Body of pancreas (tissue), 4 donors: ENCODE measurements at regions not wholly inside any gene's neighbourhood (a gene's known extent, or its start where the extent isn't known, plus 50 kb on each side); places are given as distances from the start of the nearest gene placed in this dataset.

ENCODE experiments used
- ATAC-seq: fragments of 150-250 bp; one replicate; pipeline ENCODE4 v1.9.1; 2016
- DNase-seq, 4 donors: peaks; one replicate each; pipeline ENCODE4 v3.0.0-alpha.2; 2019
- H3K27ac ChIP-seq, 4 donors: fragments of 200-600 bp; sonication (generic); 1 replicate in 3 of 4; 2 replicates in 1 of 4; pipeline versions ENCODE4 v1.5.1 to v1.6.1; 2016 to 2019; ENCODE audit warnings: mild to moderate bottlenecking in 1 of 4, mixed read lengths in 1 of 4, moderate library complexity in 1 of 4
- H3K27me3 ChIP-seq, 2 donors: fragments of 200-600 bp; sonication (generic); one replicate each; pipeline ENCODE4 v1.6.0; 2016; ENCODE audit warnings: mild to moderate bottlenecking in 1 of 2
- H3K36me3 ChIP-seq, 2 donors: fragments of 200-600 bp; sonication (generic); replicated peaks in 1 of 2; 2 replicates each; pipeline ENCODE4 v1.5.1; 2016; ENCODE audit warnings: low read depth in 2 of 2; ENCODE audit not compliant: insufficient read depth in 1 of 2
- H3K4me1 ChIP-seq: fragments of 200-600 bp; sonication (generic); one replicate; pipeline ENCODE4 v1.6.0; 2016
- H3K4me3 ChIP-seq, 2 donors: fragments of 200-600 bp; sonication (generic); 1 replicate in 1 of 2; 2 replicates in 1 of 2; pipeline ENCODE4 v1.5.1; 2016 to 2019
- H3K9me3 ChIP-seq, 3 donors: fragments of 200-600 bp; sonication (generic); 1 replicate in 2 of 3; 2 replicates in 1 of 3; pipeline ENCODE4 v1.5.1; 2016
- POLR2A ChIP-seq, 3 donors: fragments of 450-650 bp; IDR thresholded peaks; one replicate each; pipeline ENCODE4 v1.6.1; 2016; ENCODE audit warnings: antibody characterized with exemption in 3 of 3, mild to moderate bottlenecking in 2 of 3
- WGBS, 2 donors: methylation state at CpG; one replicate each; pipeline ENCODE4 v1.1.5; 2017; 5-methylcytosine and 5-hydroxymethylcytosine counted together
- intact Hi-C: fragments of 100-400 bp; cut with DNase I; formaldehyde crosslinking; loops from one replicate; pipeline ENCODE4 v1.15.1; 2023
- TF ChIP-seq, protein P1 (sequence below), 7 experiments: fragments of 450-650 bp in 4 of 7; fragments of 200-600 bp in 3 of 7; sonication (generic) in 3 of 7; IDR thresholded peaks; one replicate each; pipeline ENCODE4 v1.5.1; 2016 to 2019; ENCODE audit warnings: antibody characterized with exemption in 7 of 7

DNA sequence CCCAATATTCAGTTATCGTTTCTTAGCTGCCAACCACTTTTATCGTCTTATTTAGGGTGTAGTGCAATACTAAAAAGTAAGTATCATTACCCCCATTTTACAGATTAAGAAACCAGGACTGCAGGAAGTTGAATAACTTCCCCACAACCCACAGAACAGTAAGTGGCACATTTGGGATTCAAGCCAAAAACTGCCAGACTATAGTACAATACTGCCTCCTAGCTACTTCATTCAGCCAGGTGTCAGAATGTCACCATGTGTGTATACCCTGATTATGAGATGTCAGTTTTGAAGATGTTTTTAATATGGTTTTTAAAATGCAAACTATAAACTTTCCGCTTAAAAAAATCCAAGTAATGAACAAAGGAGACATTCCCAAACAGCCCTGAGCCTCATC is 74.2 kb upstream of the PROK2 start:
- no peaks in the 10 kb centered on the region for H3K27me3 ChIP-seq
- DNase-seq (peak; percentile 18 to 62 (median 26)), ATAC-seq (peak; percentile 55)
- intact Hi-C loops: no loop called here
- no peaks in the 10 kb centered on the region for H3K9me3 ChIP-seq
- H3K4me1 ChIP-seq: peaks cover 6% of the 10 kb centered on the region
- H3K27ac ChIP-seq: no peak overlapping the region
- 62 to 63% methylated on average over 3 of the region's 3 CpGs for WGBS, 2 donors
- no peak for TF ChIP-seq POLR2A (IDR thresholded peaks at IDR 0.05)
- TF ChIP-seq, protein P1, sequence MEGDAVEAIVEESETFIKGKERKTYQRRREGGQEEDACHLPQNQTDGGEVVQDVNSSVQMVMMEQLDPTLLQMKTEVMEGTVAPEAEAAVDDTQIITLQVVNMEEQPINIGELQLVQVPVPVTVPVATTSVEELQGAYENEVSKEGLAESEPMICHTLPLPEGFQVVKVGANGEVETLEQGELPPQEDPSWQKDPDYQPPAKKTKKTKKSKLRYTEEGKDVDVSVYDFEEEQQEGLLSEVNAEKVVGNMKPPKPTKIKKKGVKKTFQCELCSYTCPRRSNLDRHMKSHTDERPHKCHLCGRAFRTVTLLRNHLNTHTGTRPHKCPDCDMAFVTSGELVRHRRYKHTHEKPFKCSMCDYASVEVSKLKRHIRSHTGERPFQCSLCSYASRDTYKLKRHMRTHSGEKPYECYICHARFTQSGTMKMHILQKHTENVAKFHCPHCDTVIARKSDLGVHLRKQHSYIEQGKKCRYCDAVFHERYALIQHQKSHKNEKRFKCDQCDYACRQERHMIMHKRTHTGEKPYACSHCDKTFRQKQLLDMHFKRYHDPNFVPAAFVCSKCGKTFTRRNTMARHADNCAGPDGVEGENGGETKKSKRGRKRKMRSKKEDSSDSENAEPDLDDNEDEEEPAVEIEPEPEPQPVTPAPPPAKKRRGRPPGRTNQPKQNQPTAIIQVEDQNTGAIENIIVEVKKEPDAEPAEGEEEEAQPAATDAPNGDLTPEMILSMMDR (IDR thresholded peaks at IDR 0.05): peak in 6 of 7 experiments; percentile 19 to 62 (median 48)
- H3K36me3 ChIP-seq: no peaks in the 10 kb centered on the region
- no peak overlapping the region for H3K4me3 ChIP-seq

DNA sequence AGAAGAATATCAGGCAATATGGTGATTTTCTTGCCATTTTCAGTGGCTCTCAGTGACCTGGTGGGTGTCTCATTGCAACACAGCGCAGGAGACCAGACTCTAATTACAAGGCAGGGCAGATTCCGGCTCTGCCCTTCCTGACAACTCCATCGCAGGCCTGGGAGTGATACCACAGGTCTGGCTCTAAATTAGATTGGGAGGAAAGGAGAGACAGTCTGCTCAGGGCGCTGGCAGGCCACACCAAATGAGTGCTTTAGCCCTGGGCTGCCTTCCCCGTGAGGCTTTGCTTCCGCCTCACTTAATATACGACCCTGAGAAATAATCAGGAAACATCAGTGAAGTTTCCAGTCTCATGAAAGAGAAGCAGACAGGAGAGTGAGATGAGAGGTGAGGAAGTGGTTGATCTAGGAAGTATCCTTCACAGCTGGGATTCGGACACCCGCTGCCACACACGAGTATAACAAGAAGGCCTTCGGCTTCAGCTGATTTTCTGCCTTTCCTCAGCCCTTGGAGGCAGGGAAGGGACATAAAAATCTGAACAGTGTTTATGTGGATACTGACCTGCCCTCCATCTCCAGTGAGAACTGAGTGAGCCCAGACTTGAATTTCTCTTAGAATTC is 73.7 kb upstream of the PROK2 start:
- no peak for DNase-seq
- no peaks in the 10 kb centered on the region for H3K9me3 ChIP-seq
- H3K27ac ChIP-seq: no peak overlapping the region
- peaks cover 6% of the 10 kb centered on the region for H3K4me1 ChIP-seq
- H3K36me3 ChIP-seq: no peaks in the 10 kb centered on the region
- no peak overlapping the region for H3K4me3 ChIP-seq
- TF ChIP-seq, protein P1 (IDR thresholded peaks at IDR 0.05): no peak
- no peak for TF ChIP-seq POLR2A (IDR thresholded peaks at IDR 0.05)
- 68 to 80% methylated on average over 11 of the region's 11 CpGs for WGBS, 2 donors
- no peaks in the 10 kb centered on the region for H3K27me3 ChIP-seq
- no peak for ATAC-seq
- intact Hi-C loops: no loop called here

- DNase-seq (no peak), ATAC-seq (no peak)
- Histone ChIP-seq H3K27ac (no peak overlapping the region), H3K36me3 (no peaks in the 10 kb centered on the region), H3K4me1 (peaks cover 6% of the 10 kb centered on the region), H3K4me3 (no peak overlapping the region), H3K9me3 (no peaks in the 10 kb centered on the region), H3K27me3 (no peaks in the 10 kb centered on the region)
- intact Hi-C loops: no loop called here
- TF ChIP-seq POLR2A (IDR thresholded peaks at IDR 0.05): no peak
- TF ChIP-seq, protein P1 (IDR thresholded peaks at IDR 0.05): no peak
- 50 to 73% methylated on average over 3 of the region's 3 CpGs for WGBS, 2 donors
These were observed 73.0 kb upstream of the PROK2 start for GRCh38 chr3:71857956-71858355.

GRCh38 chr3:71854706-71855105 is 69.8 kb upstream of the PROK2 start:
- ATAC-seq (no peak), DNase-seq (no peak)
- Histone ChIP-seq H3K27me3 (no peaks in the 10 kb centered on the region), H3K4me3 (no peak overlapping the region), H3K27ac (no peak overlapping the region), H3K36me3 (no peaks in the 10 kb centered on the region), H3K9me3 (no peaks in the 10 kb centered on the region), H3K4me1 (no peaks in the 10 kb centered on the region)
- 83 to 84% methylated on average over 4 of the region's 4 CpGs for WGBS, 2 donors
- intact Hi-C loops: no loop called here
- no peak for TF ChIP-seq POLR2A (IDR thresholded peaks at IDR 0.05)
- TF ChIP-seq, protein P1 (IDR thresholded peaks at IDR 0.05): no peak

DNA sequence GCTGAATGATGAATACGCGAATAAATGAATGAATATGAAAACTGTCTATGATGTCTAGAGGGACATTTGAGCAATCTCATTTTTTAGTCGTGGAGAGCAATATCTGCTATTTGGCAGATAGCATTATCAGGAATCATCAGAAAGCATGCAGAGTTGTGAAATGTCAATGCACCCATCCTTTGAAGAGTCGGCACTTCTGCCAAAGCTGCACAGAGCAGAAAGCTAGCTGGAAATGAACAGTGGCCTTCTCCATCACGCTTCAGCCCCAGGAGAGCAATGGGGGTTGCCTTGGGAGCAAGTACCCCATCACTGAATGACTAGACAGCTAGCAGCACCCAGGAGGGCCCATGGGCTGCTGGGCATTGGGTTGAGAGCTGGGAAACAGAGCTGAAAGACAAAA is 69.1 kb upstream of the PROK2 start:
- Histone ChIP-seq H3K36me3 (no peaks in the 10 kb centered on the region), H3K4me1 (no peaks in the 10 kb centered on the region), H3K27ac (no peak overlapping the region), H3K27me3 (no peaks in the 10 kb centered on the region), H3K4me3 (no peak overlapping the region), H3K9me3 (no peaks in the 10 kb centered on the region)
- DNase-seq: no peak
- intact Hi-C loops: no loop called here
- TF ChIP-seq POLR2A (IDR thresholded peaks at IDR 0.05): no peak
- TF ChIP-seq, protein P1 (IDR thresholded peaks at IDR 0.05): no peak
- 38 to 51% methylated on average over 5 of the region's 5 CpGs for WGBS, 2 donors
- no peak for ATAC-seq
